Ovary (tissue), 7 donors: ENCODE measurements at regions not wholly inside any gene's neighbourhood (a gene's known extent, or its start where the extent isn't known, plus 50 kb on each side); places are given as distances from the start of the nearest gene placed in this dataset. TPM values are rescaled to one million over a fixed set of nuclear protein-coding genes. Genes with fewer than 3 reads are reported as not detected.

Source experiments
- DNase-seq, 5 donors: peaks; one replicate each; pipeline ENCODE4 v3.0.0-alpha.2; 2019 to 2020
- H3K27ac ChIP-seq, 2 donors: fragments of 200-600 bp; one replicate each; pipeline versions ENCODE4 v1.5.1 to v1.8.0; 2019 to 2022
- H3K27me3 ChIP-seq: fragments of 200-600 bp; one replicate; pipeline ENCODE4 v1.8.0; 2022
- H3K36me3 ChIP-seq: fragments of 200-600 bp; sonication (generic); one replicate; pipeline ENCODE4 v1.5.1; 2019
- H3K4me1 ChIP-seq: one replicate; pipeline ENCODE4 v1.8.1; 2013; ENCODE audit warnings: mild to moderate bottlenecking, moderate library complexity; ENCODE audit not compliant: insufficient read depth
- H3K4me3 ChIP-seq: fragments of 200-600 bp; sonication (generic); one replicate; pipeline ENCODE4 v1.5.1; 2017
- H3K9me3 ChIP-seq, 2 donors: fragments of 200-600 bp in 1 of 2; sonication (generic) in 1 of 2; one replicate each; pipeline versions ENCODE4 v1.5.1 to v1.8.1; 2013 to 2019; ENCODE audit warnings: mild to moderate bottlenecking in 1 of 2, moderate library complexity in 1 of 2
- CTCF ChIP-seq, 3 donors: fragments of 450-650 bp in 2 of 3; fragments of 200-600 bp in 1 of 3; IDR thresholded peaks; one replicate each; pipeline versions ENCODE4 v1.5.1 to v1.8.0; 2016 to 2022; ENCODE audit warnings: antibody characterized with exemption in 3 of 3, mild to moderate bottlenecking in 1 of 3
- EP300 ChIP-seq: sonication (generic); formaldehyde crosslinking; IDR thresholded peaks from one replicate; pipeline ENCODE4 v1.6.1; 2017; ENCODE audit warnings: antibody characterized with exemption
- POLR2A ChIP-seq: fragments of 450-650 bp; IDR thresholded peaks from one replicate; pipeline ENCODE4 v1.6.1; 2017; ENCODE audit warnings: antibody characterized with exemption, mild to moderate bottlenecking, moderate library complexity
- WGBS, 3 donors: extraction: QIAGEN DNeasy Blood & Tissue Kit in 1 of 3; methylation state at CpG; one replicate each; pipeline versions ENCODE4 v1.1.5 to v1.1.7; 2013 to 2017; 5-methylcytosine and 5-hydroxymethylcytosine counted together
- intact Hi-C, 4 donors: fragments of 100-400 bp; cut with DNase I; formaldehyde crosslinking; loops; one replicate each; pipeline versions ENCODE4 v1.11.0 to v1.15.1; 2022 to 2023
- small RNA-seq: library from RNA; depleted of rRNA; stranded (forward); fragments of <200 nt; gene quantifications from one replicate; pipeline ENCODE3, GENCODE V24; 2016
- donor health status: DM: no; HTN: no; CAD: no; lungs with moderate emphysema.
- donor health status: DM: no; HTN: no; CAD: no.
- donor health status: Bipolar disorder and iron deficiency.
- donor health status: DM: no; HTN: no; CAD: no.
- donor health status: DM: yes; HTN: yes; CAD: no.

GRCh38 chr6:168719901-168720300, 278.9 kb downstream of the SMOC2 start:
- no peak overlapping the region for H3K4me3 ChIP-seq
- no peak for TF ChIP-seq EP300
- TF ChIP-seq CTCF (IDR thresholded peaks at IDR 0.05), result no peak
- TF ChIP-seq POLR2A, result no peak
- 88 to 90% (median 90%) methylated on average over 5 of the region's 5 CpGs for WGBS, 3 donors
- no peaks in the 10 kb centered on the region for H3K27me3 ChIP-seq
- no peaks in the 10 kb centered on the region for H3K36me3 ChIP-seq
- no peaks in the 10 kb centered on the region for H3K9me3 ChIP-seq
- intact Hi-C loops, result no loop called here
- no peak for DNase-seq
- H3K4me1 ChIP-seq, result no peaks in the 10 kb centered on the region
- no peak overlapping the region for H3K27ac ChIP-seq

GRCh38 chr6:168718821-168719475, 278.0 kb downstream of the SMOC2 start:
- DNase-seq, result no peak
- no peaks in the 10 kb centered on the region for H3K4me1 ChIP-seq
- H3K4me3 ChIP-seq, result no peak overlapping the region
- intact Hi-C loops, result no loop called here
- H3K9me3 ChIP-seq, result no peaks in the 10 kb centered on the region
- 94 to 96% (median 95%) methylated on average over 14 of the region's 14 CpGs for WGBS, 3 donors
- TF ChIP-seq CTCF (IDR thresholded peaks at IDR 0.05) (no peak), EP300 (no peak), POLR2A (no peak)
- H3K27ac ChIP-seq, result no peak overlapping the region
- H3K27me3 ChIP-seq, result no peaks in the 10 kb centered on the region
- no peaks in the 10 kb centered on the region for H3K36me3 ChIP-seq

Small RNA genes lying in the stretch of these regions (small RNA-seq; reads per million reads assigned to genes)
- gene AL513210.1, result not detected
